Hepatocyte (in vitro differentiated cells): ENCODE measurements at regions not wholly inside any gene's neighbourhood (a gene's known extent, or its start where the extent isn't known, plus 50 kb on each side); places are given as distances from the start of the nearest gene placed in this dataset.
A peak's percentile ranks its signal among the peaks of the same experiment; 100 is the strongest.

Source experiments
- CTCF ChIP-seq: fragments of 200-600 bp; sonication (generic); IDR thresholded peaks from 2 replicates; pipeline ENCODE4 v1.5.1; 2016; ENCODE audit warnings: antibody characterized with exemption, mild to moderate bottlenecking; ENCODE audit not compliant: poor library complexity
- EZH2 ChIP-seq: fragments of 200-600 bp; sonication (generic); IDR thresholded peaks from 2 replicates; pipeline ENCODE4 v1.6.1; 2016; ENCODE audit warnings: antibody characterized with exemption, mild to moderate bottlenecking, borderline replicate concordance
- EZH2phosphoT487 ChIP-seq: fragments of 200-600 bp; sonication (generic); IDR thresholded peaks from one replicate; pipeline ENCODE4 v1.6.1; 2018; ENCODE audit warnings: antibody characterized with exemption, mild to moderate bottlenecking, low read depth, moderate library complexity; ENCODE audit not compliant: unreplicated experiment, severe bottlenecking

- TF ChIP-seq CTCF (peak; percentile 68), EZH2 (no peak), EZH2phosphoT487 (no peak)
These were observed 524.2 kb upstream of the DAB2 start for GRCh38 chr5:39948867-39949468.
